HCT116 (cell line): ENCODE measurements at regions not wholly inside any gene's neighbourhood (a gene's known extent, or its start where the extent isn't known, plus 50 kb on each side); places are given as distances from the start of the nearest gene placed in this dataset.

Source experiments
- ATAC-seq: fragments of 200-7000 bp; cut with Tn5 transposase; 2 replicates; pipeline ENCODE4 v1.9.1; 2020; ENCODE audit warnings: mild to moderate bottlenecking, moderate library complexity
- BruUV-seq: library from RNA; stranded (reverse); fragments of 400-500 nt; replicated peaks from 2 replicates; lab custom pipeline; 2021; lab: Mats Ljungman, UMichigan
- CTCF ChIA-PET: fragments of 300-600 bp; sonication (Branson Sonifier 250); formaldehyde crosslinking; loops from one replicate; lab custom pipeline; 2021; ENCODE audit warnings: antibody characterized with exemption; lab: Charles Lee
- POLR2A ChIA-PET: fragments of 300-600, 350-600 bp; sonication (Branson Sonifier 250); formaldehyde crosslinking; loops from one replicate; lab custom pipeline; 2021; ENCODE audit warnings: antibody characterized with exemption; lab: Charles Lee
- RAD21 ChIA-PET, 2 experiments: fragments of 300-600 bp; sonication (Branson Sonifier 250); formaldehyde crosslinking; loops; one replicate each; lab custom pipeline; 2023; ENCODE audit warnings: low total read pairs in 2 of 2; ENCODE audit not compliant: uncharacterized antibody in 2 of 2, unreplicated experiment in 2 of 2, low non-redundant PET in 1 of 2; lab: Charles Lee
- DNase-seq: peaks from one replicate; pipeline ENCODE4 v3.0.0-alpha.2; 2010; ENCODE audit warnings: low read depth, low spot score
- H2AFZ ChIP-seq: fragments of 200-600 bp; shearing (Covaris generic), sonication (generic); 2 replicates; pipeline ENCODE4 v1.6.1; 2017; ENCODE audit warnings: low read depth, mixed run types, mixed read lengths, antibody characterized with exemption, low read length; ENCODE audit not compliant: poor library complexity, severe bottlenecking
- H3K27ac ChIP-seq: 2 replicates; pipeline ENCODE4 v1.5.1; 2012; ENCODE audit warnings: low read depth, low read length
- H3K27me3 ChIP-seq: fragments of 200-600 bp; sonication (generic); 2 replicates; pipeline ENCODE4 v1.6.1; 2016; ENCODE audit warnings: mixed run types, low read length, mixed read lengths; ENCODE audit not compliant: insufficient read depth
- H3K36me3 ChIP-seq, 2 experiments: fragments of 200-500 bp in 1 of 2; fragments of 200-600 bp in 1 of 2; sonication (Bioruptor generic) in 1 of 2; sonication (generic) in 1 of 2; 2 replicates each; pipeline versions ENCODE4 v1.5.1 to v1.6.1; 2014 to 2016; ENCODE audit warnings: low read length in 2 of 2, inconsistent platforms in 1 of 2, mixed read lengths in 1 of 2, mixed run types in 1 of 2; ENCODE audit not compliant: insufficient read depth in 2 of 2, control insufficient read depth in 1 of 2
- H3K4me1 ChIP-seq, 2 experiments: fragments of 200-600 bp in 1 of 2; sonication (generic) in 1 of 2; 2 replicates each; pipeline versions ENCODE4 v1.5.1 to v1.6.1; 2012 to 2017; ENCODE audit warnings: low read length in 2 of 2, inconsistent platforms in 1 of 2, mild to moderate bottlenecking in 1 of 2, mixed read lengths in 1 of 2, mixed run types in 1 of 2, moderate library complexity in 1 of 2; ENCODE audit not compliant: insufficient read depth in 2 of 2, control insufficient read depth in 1 of 2
- H3K4me2 ChIP-seq: fragments of 200-600 bp; sonication (generic); 2 replicates; pipeline ENCODE4 v1.6.1; 2017; ENCODE audit warnings: mixed run types, low read length, mixed read lengths
- H3K4me3 ChIP-seq, 2 experiments: fragments of 200-600 bp in 1 of 2; sonication (generic) in 1 of 2; replicated peaks in 1 of 2; 2 replicates each; pipeline ENCODE4 v1.5.1; 2011 to 2016; ENCODE audit warnings: low read length in 2 of 2, control low read depth in 1 of 2, low read depth in 1 of 2, mild to moderate bottlenecking in 1 of 2, mixed read lengths in 1 of 2, mixed run types in 1 of 2
- H3K79me2 ChIP-seq: fragments of 200-600 bp; sonication (generic); 2 replicates; pipeline ENCODE4 v1.6.1; 2017; ENCODE audit warnings: mild to moderate bottlenecking, mixed run types, low read length, moderate library complexity, mixed read lengths; ENCODE audit not compliant: insufficient read depth
- H3K9ac ChIP-seq: fragments of 200-600 bp; sonication (generic); 2 replicates; pipeline ENCODE4 v1.6.1; 2016; ENCODE audit warnings: low read length, mixed read lengths
- H3K9me2 ChIP-seq: fragments of 200-600 bp; sonication (generic), shearing (Covaris generic); 2 replicates; pipeline ENCODE4 v1.6.1; 2017; ENCODE audit warnings: mixed run types, mild to moderate bottlenecking, moderate library complexity; ENCODE audit not compliant: insufficient read depth
- H3K9me3 ChIP-seq, 2 experiments: fragments of 200-500 bp in 1 of 2; fragments of 200-600 bp in 1 of 2; sonication (Bioruptor generic) in 1 of 2; sonication (generic) in 1 of 2; 2 replicates each; pipeline ENCODE4 v1.6.1; 2014 to 2017; ENCODE audit warnings: low read length in 2 of 2, mixed read lengths in 2 of 2, inconsistent platforms in 1 of 2, low read depth in 1 of 2, mild to moderate bottlenecking in 1 of 2, mixed run types in 1 of 2, moderate library complexity in 1 of 2; ENCODE audit not compliant: control insufficient read depth in 1 of 2, insufficient read depth in 1 of 2
- H4K20me1 ChIP-seq: fragments of 200-600 bp; sonication (generic), shearing (Covaris generic); 2 replicates; pipeline ENCODE4 v1.6.1; 2017; ENCODE audit warnings: mixed run types, mild to moderate bottlenecking, moderate library complexity; ENCODE audit not compliant: insufficient read depth
- EGR1 ChIP-seq: IDR thresholded peaks from 2 replicates; pipeline ENCODE4 v1.6.1; 2012; ENCODE audit warnings: low read depth
- JUND ChIP-seq: IDR thresholded peaks from 2 replicates; pipeline ENCODE4 v1.6.1; 2012
- POLR2A ChIP-seq: IDR thresholded peaks from 2 replicates; pipeline ENCODE4 v1.7.0; 2011; ENCODE audit warnings: borderline replicate concordance; ENCODE audit not compliant: insufficient read depth, insufficient read length; ENCODE audit errors: extremely low read depth
- SIN3A ChIP-seq: IDR thresholded peaks from 2 replicates; pipeline ENCODE4 v1.6.1; 2012; ENCODE audit warnings: low read depth
- SP1 ChIP-seq: IDR thresholded peaks from 2 replicates; pipeline ENCODE4 v1.6.1; 2012; ENCODE audit warnings: low read depth
- SRF ChIP-seq: IDR thresholded peaks from 2 replicates; pipeline ENCODE4 v1.6.1; 2012; ENCODE audit warnings: low read depth
- TCF7L2 ChIP-seq: IDR thresholded peaks from 2 replicates; pipeline ENCODE4 v1.7.0; 2011; ENCODE audit warnings: borderline replicate concordance, inconsistent platforms; ENCODE audit not compliant: insufficient read depth, insufficient read length; ENCODE audit errors: extremely low read depth
- YY1 ChIP-seq: IDR thresholded peaks from 2 replicates; pipeline ENCODE4 v1.6.1; 2011; ENCODE audit warnings: low read length, low read depth, moderate library complexity, mild to moderate bottlenecking; ENCODE audit not compliant: insufficient replicate concordance; ENCODE audit errors: extremely low read depth
- ZFX ChIP-seq: fragments of 450-650 bp; IDR thresholded peaks from 2 replicates; pipeline ENCODE4 v1.6.1; 2017
- intact Hi-C: fragments of 100-400 bp; cut with micrococcal nuclease; formaldehyde crosslinking; loops from 2 replicates; pipeline ENCODE4 v1.10.0; 2022
- TF ChIP-seq, protein P1 (sequence below): IDR thresholded peaks from 2 replicates; pipeline ENCODE4 v1.6.1; 2012; ENCODE audit warnings: low read depth
- TF ChIP-seq, protein P2 (sequence below): IDR thresholded peaks from 2 replicates; pipeline ENCODE4 v1.6.1; 2012
- TF ChIP-seq, protein P3 (sequence below): IDR thresholded peaks from 2 replicates; pipeline ENCODE4 v1.6.1; 2012
- TF ChIP-seq, protein P4 (sequence below), 3 experiments: fragments of 200-600 bp in 1 of 3; sonication (generic) in 1 of 3; IDR thresholded peaks in 2 of 3; conservative IDR thresholded peaks in 1 of 3; 2 replicates each; pipeline ENCODE4 v1.5.1; 2012 to 2017; ENCODE audit warnings: low read depth in 2 of 3, low read length in 2 of 3, antibody characterized with exemption in 1 of 3, borderline replicate concordance in 1 of 3, control low read depth in 1 of 3, mild to moderate bottlenecking in 1 of 3, mixed read lengths in 1 of 3, mixed run types in 1 of 3, moderate library complexity in 1 of 3; ENCODE audit not compliant: insufficient read depth in 1 of 3

DNA sequence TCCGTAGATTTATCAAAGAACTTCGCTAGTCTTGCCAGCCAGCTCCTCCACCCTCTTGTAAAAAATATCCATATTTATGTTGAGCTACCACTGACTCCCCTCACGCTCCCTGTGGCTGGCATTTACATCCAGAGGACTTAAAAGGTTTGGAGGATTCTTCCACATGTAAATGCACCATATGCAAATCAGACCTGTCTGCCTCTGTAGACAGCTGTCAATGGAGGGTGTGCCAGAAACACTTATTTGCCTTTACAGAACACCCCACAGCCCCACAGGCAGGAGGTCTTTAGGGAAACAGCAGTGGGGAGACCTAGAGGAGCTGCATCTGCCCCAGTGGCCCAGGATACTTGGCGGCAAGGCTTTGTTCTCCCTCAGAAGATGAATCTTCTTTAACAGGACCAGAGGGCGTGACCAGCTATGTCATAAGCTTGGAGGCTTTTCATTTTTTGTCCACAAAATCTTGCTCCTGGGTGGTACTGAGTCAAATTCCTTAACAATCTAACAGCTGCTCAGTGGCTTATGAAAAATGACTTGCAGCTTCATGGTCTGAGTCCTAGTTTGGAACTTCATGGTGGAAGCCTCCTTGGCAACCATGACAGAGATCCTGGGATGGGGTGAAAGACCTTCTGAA lies 535.8 kb downstream of the EBF1 start:
- DNase-seq (no peak), ATAC-seq (no peak)
- Histone ChIP-seq H3K9ac (no peak overlapping the region), H3K9me2 (no peaks in the 10 kb centered on the region), H3K4me1 (no peaks in the 10 kb centered on the region), H3K4me2 (no peak overlapping the region), H3K79me2 (no peaks in the 10 kb centered on the region), H4K20me1 (no peaks in the 10 kb centered on the region), H3K4me3 (no peak overlapping the region), H3K27me3 (no peaks in the 10 kb centered on the region), H3K36me3 (no peaks in the 10 kb centered on the region), H3K9me3 (no peaks in the 10 kb centered on the region), H2AFZ (no peak overlapping the region), H3K27ac (no peak overlapping the region)
- no TSS peak for BruUV-seq
- ChIA-PET RAD21 (no interaction called here), POLR2A (no interaction called here), CTCF (no interaction called here)
- intact Hi-C loops: no loop called here
- TF ChIP-seq EGR1: no peak
- no peak for TF ChIP-seq JUND
- no peak for TF ChIP-seq YY1
- TF ChIP-seq TCF7L2: no peak
- TF ChIP-seq ZFX: no peak

DNA sequence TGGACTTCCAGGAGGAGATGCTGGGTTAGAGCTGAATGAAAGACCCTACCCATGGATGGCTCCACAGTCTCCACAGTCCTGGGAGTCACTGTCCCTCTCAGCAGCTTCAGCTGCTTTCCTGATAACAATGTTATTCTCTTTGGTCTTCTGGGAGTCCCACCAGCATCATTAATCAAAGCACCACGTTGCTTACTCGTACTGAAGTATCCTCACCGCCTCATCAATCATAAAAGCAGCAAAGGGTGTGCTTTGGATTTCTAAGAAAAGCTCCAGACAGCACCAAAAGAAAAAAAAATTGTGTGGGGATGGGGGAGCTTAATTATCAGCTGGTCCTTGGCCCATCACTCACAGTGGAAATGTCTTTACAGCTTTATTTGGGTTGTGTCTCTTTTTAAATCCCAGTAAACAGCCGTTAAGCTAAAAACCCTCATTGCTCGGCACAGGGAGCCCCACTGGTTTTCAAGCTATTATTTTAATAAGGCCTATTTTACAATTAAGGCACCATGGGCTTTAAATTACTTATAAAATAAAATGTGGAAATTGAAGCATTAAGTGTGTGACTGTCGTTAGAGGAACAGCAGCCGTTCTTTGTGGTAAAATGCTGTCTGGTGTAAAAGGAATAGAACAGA lies 538.0 kb downstream of the EBF1 start:
- H3K9ac ChIP-seq: no peak overlapping the region
- H4K20me1 ChIP-seq: no peaks in the 10 kb centered on the region
- no peak overlapping the region for H3K4me3 ChIP-seq
- ChIA-PET POLR2A (no interaction called here), RAD21 (no interaction called here), CTCF (no interaction called here)
- H3K27ac ChIP-seq: no peak overlapping the region
- H3K4me1 ChIP-seq: no peaks in the 10 kb centered on the region
- no peaks in the 10 kb centered on the region for H3K27me3 ChIP-seq
- no TSS peak for BruUV-seq
- DNase-seq (no peak), ATAC-seq (no peak)
- H3K4me2 ChIP-seq: no peak overlapping the region
- intact Hi-C loops: no loop called here
- H2AFZ ChIP-seq: no peak overlapping the region
- H3K9me3 ChIP-seq: no peaks in the 10 kb centered on the region
- no peaks in the 10 kb centered on the region for H3K36me3 ChIP-seq
- no peaks in the 10 kb centered on the region for H3K79me2 ChIP-seq
- no peaks in the 10 kb centered on the region for H3K9me2 ChIP-seq
- TF ChIP-seq POLR2A: no peak
- TF ChIP-seq, protein P1, sequence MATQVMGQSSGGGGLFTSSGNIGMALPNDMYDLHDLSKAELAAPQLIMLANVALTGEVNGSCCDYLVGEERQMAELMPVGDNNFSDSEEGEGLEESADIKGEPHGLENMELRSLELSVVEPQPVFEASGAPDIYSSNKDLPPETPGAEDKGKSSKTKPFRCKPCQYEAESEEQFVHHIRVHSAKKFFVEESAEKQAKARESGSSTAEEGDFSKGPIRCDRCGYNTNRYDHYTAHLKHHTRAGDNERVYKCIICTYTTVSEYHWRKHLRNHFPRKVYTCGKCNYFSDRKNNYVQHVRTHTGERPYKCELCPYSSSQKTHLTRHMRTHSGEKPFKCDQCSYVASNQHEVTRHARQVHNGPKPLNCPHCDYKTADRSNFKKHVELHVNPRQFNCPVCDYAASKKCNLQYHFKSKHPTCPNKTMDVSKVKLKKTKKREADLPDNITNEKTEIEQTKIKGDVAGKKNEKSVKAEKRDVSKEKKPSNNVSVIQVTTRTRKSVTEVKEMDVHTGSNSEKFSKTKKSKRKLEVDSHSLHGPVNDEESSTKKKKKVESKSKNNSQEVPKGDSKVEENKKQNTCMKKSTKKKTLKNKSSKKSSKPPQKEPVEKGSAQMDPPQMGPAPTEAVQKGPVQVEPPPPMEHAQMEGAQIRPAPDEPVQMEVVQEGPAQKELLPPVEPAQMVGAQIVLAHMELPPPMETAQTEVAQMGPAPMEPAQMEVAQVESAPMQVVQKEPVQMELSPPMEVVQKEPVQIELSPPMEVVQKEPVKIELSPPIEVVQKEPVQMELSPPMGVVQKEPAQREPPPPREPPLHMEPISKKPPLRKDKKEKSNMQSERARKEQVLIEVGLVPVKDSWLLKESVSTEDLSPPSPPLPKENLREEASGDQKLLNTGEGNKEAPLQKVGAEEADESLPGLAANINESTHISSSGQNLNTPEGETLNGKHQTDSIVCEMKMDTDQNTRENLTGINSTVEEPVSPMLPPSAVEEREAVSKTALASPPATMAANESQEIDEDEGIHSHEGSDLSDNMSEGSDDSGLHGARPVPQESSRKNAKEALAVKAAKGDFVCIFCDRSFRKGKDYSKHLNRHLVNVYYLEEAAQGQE: no peak
- TF ChIP-seq, protein P2, sequence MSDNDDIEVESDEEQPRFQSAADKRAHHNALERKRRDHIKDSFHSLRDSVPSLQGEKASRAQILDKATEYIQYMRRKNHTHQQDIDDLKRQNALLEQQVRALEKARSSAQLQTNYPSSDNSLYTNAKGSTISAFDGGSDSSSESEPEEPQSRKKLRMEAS: no peak
- no peak for TF ChIP-seq SIN3A
- TF ChIP-seq SP1: no peak
- no peak for TF ChIP-seq JUND
- TF ChIP-seq, protein P3, sequence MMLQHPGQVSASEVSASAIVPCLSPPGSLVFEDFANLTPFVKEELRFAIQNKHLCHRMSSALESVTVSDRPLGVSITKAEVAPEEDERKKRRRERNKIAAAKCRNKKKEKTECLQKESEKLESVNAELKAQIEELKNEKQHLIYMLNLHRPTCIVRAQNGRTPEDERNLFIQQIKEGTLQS: no peak
- no peak for TF ChIP-seq TCF7L2
- TF ChIP-seq, protein P4, sequence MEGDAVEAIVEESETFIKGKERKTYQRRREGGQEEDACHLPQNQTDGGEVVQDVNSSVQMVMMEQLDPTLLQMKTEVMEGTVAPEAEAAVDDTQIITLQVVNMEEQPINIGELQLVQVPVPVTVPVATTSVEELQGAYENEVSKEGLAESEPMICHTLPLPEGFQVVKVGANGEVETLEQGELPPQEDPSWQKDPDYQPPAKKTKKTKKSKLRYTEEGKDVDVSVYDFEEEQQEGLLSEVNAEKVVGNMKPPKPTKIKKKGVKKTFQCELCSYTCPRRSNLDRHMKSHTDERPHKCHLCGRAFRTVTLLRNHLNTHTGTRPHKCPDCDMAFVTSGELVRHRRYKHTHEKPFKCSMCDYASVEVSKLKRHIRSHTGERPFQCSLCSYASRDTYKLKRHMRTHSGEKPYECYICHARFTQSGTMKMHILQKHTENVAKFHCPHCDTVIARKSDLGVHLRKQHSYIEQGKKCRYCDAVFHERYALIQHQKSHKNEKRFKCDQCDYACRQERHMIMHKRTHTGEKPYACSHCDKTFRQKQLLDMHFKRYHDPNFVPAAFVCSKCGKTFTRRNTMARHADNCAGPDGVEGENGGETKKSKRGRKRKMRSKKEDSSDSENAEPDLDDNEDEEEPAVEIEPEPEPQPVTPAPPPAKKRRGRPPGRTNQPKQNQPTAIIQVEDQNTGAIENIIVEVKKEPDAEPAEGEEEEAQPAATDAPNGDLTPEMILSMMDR (IDR thresholded peaks at IDR 0.05 in 2 of 3, conservative IDR thresholded peaks at IDR 0.05 in 1 of 3; ENCODE audit: borderline replicate concordance in 1 of 3, insufficient read depth in 1 of 3, low read depth in 2 of 3, low read length in 2 of 3): no peak
- TF ChIP-seq SRF: no peak
